Trophoblast cell (in vitro differentiated cells and primary cell): ENCODE measurements at regions not wholly inside any gene's neighbourhood (a gene's known extent, or its start where the extent isn't known, plus 50 kb on each side); places are given as distances from the start of the nearest gene placed in this dataset.
A peak's percentile ranks its signal among the peaks of the same experiment; 100 is the strongest.

Experiments
- DNase-seq, 2 donors: peaks; one replicate each; pipeline ENCODE4 v3.0.0-alpha.2; 2016
- H2AFZ ChIP-seq: 2 replicates; pipeline ENCODE4 v1.6.1; 2013; ENCODE audit warnings: low read length, moderate library complexity, mild to moderate bottlenecking; ENCODE audit not compliant: insufficient read depth, poor library complexity
- H2AK5ac ChIP-seq: 2 replicates; pipeline ENCODE4 v1.6.1; 2013; ENCODE audit warnings: mild to moderate bottlenecking, low read length
- H2BK120ac ChIP-seq: 2 replicates; pipeline ENCODE4 v1.6.1; 2013; ENCODE audit warnings: low read length, mild to moderate bottlenecking, moderate library complexity; ENCODE audit not compliant: insufficient read depth, poor library complexity
- H2BK12ac ChIP-seq: 2 replicates; pipeline ENCODE4 v1.6.1; 2013; ENCODE audit warnings: mild to moderate bottlenecking, low read length, moderate library complexity
- H2BK5ac ChIP-seq: 2 replicates; pipeline ENCODE4 v1.6.1; 2013; ENCODE audit warnings: low read length, low read depth, moderate library complexity, mild to moderate bottlenecking; ENCODE audit not compliant: poor library complexity
- H3K14ac ChIP-seq: 2 replicates; pipeline ENCODE4 v1.6.1; 2013; ENCODE audit warnings: mild to moderate bottlenecking, low read length
- H3K18ac ChIP-seq: 2 replicates; pipeline ENCODE4 v1.6.1; 2013; ENCODE audit warnings: mild to moderate bottlenecking, low read length
- H3K23ac ChIP-seq: 2 replicates; pipeline ENCODE4 v1.6.1; 2013; ENCODE audit warnings: low read length
- H3K27ac ChIP-seq: 2 replicates; pipeline ENCODE4 v1.5.1; 2013; ENCODE audit warnings: low read depth, mild to moderate bottlenecking, inconsistent platforms, low read length, moderate library complexity
- H3K27me3 ChIP-seq: 2 replicates; pipeline ENCODE4 v1.6.1; 2013; ENCODE audit warnings: inconsistent platforms, mild to moderate bottlenecking, low read length, moderate library complexity; ENCODE audit not compliant: insufficient read depth
- H3K36me3 ChIP-seq, 2 experiments: 1 replicate in 1 of 2; 2 replicates in 1 of 2; pipeline ENCODE4 v1.6.1; 2013; ENCODE audit warnings: low read length in 2 of 2, mild to moderate bottlenecking in 2 of 2, moderate library complexity in 1 of 2; ENCODE audit not compliant: insufficient read depth in 2 of 2, control insufficient read depth in 1 of 2
- H3K4ac ChIP-seq: 2 replicates; pipeline ENCODE4 v1.6.1; 2013; ENCODE audit warnings: low read depth, mild to moderate bottlenecking, low read length, moderate library complexity
- H3K4me1 ChIP-seq, 2 experiments: 1 replicate in 1 of 2; 2 replicates in 1 of 2; pipeline ENCODE4 v1.6.1; 2013; ENCODE audit warnings: low read length in 2 of 2, mild to moderate bottlenecking in 2 of 2, moderate library complexity in 1 of 2; ENCODE audit not compliant: insufficient read depth in 2 of 2, control insufficient read depth in 1 of 2
- H3K4me2 ChIP-seq: 2 replicates; pipeline ENCODE4 v1.6.1; 2013; ENCODE audit warnings: inconsistent platforms, mild to moderate bottlenecking, low read length, moderate library complexity
- H3K4me3 ChIP-seq: 2 replicates; pipeline ENCODE4 v1.5.1; 2013; ENCODE audit warnings: mild to moderate bottlenecking, low read depth, low read length, inconsistent platforms
- H3K79me1 ChIP-seq: one replicate; pipeline ENCODE4 v1.6.1; 2013; ENCODE audit warnings: low read length
- H3K79me2 ChIP-seq: 2 replicates; pipeline ENCODE4 v1.6.1; 2013; ENCODE audit warnings: low read length, mild to moderate bottlenecking; ENCODE audit not compliant: control insufficient read depth, insufficient read depth, poor library complexity
- H3K9ac ChIP-seq: 2 replicates; pipeline ENCODE4 v1.6.1; 2013; ENCODE audit warnings: mild to moderate bottlenecking, low read length
- H3K9me3 ChIP-seq: 2 replicates; pipeline ENCODE4 v1.6.1; 2013; ENCODE audit warnings: low read depth, mild to moderate bottlenecking, control low read depth, inconsistent platforms, low read length; ENCODE audit not compliant: insufficient read depth
- H4K12ac ChIP-seq: 2 replicates; pipeline ENCODE4 v1.6.1; 2013; ENCODE audit warnings: low read depth, mild to moderate bottlenecking, low read length, moderate library complexity
- H4K8ac ChIP-seq: 2 replicates; pipeline ENCODE4 v1.6.1; 2013; ENCODE audit warnings: low read depth, mild to moderate bottlenecking, low read length, moderate library complexity
- H4K91ac ChIP-seq: one replicate; pipeline ENCODE4 v1.6.1; 2013; ENCODE audit warnings: low read depth, mild to moderate bottlenecking, low read length, moderate library complexity
- WGBS: extraction: QIAGEN DNeasy Blood & Tissue Kit; methylation state at CpG from one replicate; pipeline ENCODE4 v1.1.7; 2013; ENCODE audit warnings: missing lambda C conversion rate; ENCODE audit not compliant: insufficient read length, insufficient coverage; ENCODE audit errors: extremely low coverage; 5-methylcytosine and 5-hydroxymethylcytosine counted together

DNA sequence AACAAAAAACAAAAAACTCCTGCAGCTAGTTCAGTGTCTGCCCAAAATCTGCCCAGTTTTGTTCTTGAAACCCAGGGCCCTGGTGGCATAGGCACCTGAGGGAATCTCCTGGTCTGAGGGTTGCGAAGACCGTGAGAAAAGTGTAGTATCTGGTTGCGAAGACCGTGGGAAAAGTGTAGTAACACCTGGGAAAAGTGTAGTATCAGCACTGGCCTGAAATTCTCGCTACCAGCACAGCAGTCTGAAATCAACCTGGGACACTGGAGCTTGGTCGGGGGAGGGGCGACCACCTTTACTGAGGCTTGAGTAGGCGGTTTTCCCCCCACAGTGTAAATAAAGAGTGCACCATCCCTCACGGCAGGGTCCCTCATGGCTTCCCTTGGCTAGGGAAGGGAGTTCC, 82.5 kb upstream of the SP4 start:
- no peaks in the 10 kb centered on the region for H3K79me1 ChIP-seq
- no peak for DNase-seq
- no peak overlapping the region for H4K91ac ChIP-seq
- H3K4me1 ChIP-seq, result no peaks in the 10 kb centered on the region
- no peak overlapping the region for H3K18ac ChIP-seq
- H2BK12ac ChIP-seq, result no peak overlapping the region
- H3K9ac ChIP-seq, result no peak overlapping the region
- H3K27me3 ChIP-seq, result no peaks in the 10 kb centered on the region
- H3K36me3 ChIP-seq, result no peaks in the 10 kb centered on the region
- no peaks in the 10 kb centered on the region for H3K9me3 ChIP-seq
- no peak overlapping the region for H3K4me2 ChIP-seq
- no peak overlapping the region for H3K23ac ChIP-seq
- no peak overlapping the region for H2BK120ac ChIP-seq
- H4K12ac ChIP-seq, result no peak overlapping the region
- no CpG with 5 or more reads among the region's 9 CpGs for WGBS
- H3K14ac ChIP-seq, result no peak overlapping the region
- no peak overlapping the region for H3K4ac ChIP-seq
- no peaks in the 10 kb centered on the region for H3K79me2 ChIP-seq
- no peak overlapping the region for H2BK5ac ChIP-seq
- no peak overlapping the region for H2AFZ ChIP-seq
- H3K4me3 ChIP-seq, result no peak overlapping the region
- H2AK5ac ChIP-seq, result no peak overlapping the region
- no peak overlapping the region for H3K27ac ChIP-seq
- H4K8ac ChIP-seq, result no peak overlapping the region

DNA sequence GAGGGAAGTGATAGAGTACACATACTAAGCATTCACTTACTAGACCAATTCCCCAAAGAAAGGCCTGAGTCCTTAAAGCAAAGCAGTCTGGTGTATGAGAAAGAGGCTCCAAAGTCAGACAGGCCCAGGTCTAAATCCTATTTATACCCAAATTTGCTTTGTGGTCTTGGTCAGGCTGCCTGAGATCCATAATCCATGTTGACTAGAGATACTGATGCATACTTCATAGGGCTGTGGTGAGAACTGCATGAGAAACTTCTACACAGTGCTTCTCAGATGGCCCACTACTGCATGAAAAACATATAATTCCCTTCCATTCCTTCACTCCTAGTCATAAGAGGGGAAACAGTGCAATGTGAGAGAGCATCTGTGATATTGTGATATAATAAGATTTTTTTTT, 81.6 kb upstream of the SP4 start:
- Histone ChIP-seq H3K27me3 (no peaks in the 10 kb centered on the region), H3K79me1 (no peaks in the 10 kb centered on the region), H3K9me3 (no peaks in the 10 kb centered on the region), H2AK5ac (no peak overlapping the region), H4K8ac (no peak overlapping the region), H3K23ac (no peak overlapping the region), H3K4ac (no peak overlapping the region), H3K9ac (no peak overlapping the region), H3K14ac (no peak overlapping the region), H2AFZ (no peak overlapping the region), H4K91ac (no peak overlapping the region), H2BK5ac (no peak overlapping the region), H3K4me1 (no peaks in the 10 kb centered on the region), H3K4me3 (no peak overlapping the region), H3K18ac (no peak overlapping the region), H3K27ac (no peak overlapping the region), H3K36me3 (no peaks in the 10 kb centered on the region), H3K79me2 (no peaks in the 10 kb centered on the region), H2BK120ac (no peak overlapping the region), H3K4me2 (no peak overlapping the region), H4K12ac (no peak overlapping the region), H2BK12ac (no peak overlapping the region)
- no peak for DNase-seq

DNA sequence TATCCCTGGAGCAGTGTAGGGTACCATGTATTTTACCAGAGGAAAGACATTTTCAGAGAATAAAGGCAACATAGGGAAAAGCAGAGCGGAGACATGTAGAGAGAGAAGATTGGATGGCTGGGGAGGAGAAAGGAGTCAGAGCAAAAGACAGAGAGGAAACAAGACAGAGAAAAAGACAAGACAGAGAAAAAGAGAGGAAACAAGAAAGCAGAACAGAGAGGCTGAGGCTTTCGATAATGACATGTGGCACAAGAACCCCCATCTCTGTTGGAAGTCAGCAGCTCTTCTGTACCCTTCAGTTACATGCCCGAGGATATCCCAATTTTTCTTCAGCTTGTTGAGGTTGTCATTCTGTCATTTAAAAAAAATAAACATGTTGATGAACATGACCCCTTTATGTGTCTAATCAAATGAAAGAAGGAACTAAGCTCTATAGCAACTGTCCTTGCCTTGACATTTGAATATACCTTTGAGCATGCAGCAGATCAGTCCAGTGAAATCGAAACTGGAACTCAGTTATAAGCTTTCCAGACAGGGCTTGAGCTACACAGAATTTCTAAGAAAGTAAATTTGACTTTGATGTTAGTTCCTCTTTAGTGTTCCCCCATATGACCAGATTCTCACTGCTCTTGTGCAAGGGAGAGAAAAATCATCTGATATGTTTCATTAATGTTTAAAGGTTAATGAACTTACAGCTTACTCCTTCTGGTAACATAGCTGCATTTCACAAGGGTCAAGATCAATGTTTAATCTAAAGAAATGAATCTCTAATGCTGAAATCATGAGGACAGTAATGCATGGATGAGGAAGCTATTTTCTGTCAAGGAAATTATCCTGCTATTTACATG, 75.1 kb upstream of the SP4 start:
- H3K27ac ChIP-seq, result no peak overlapping the region
- H3K36me3 ChIP-seq, result no peaks in the 10 kb centered on the region
- no peak overlapping the region for H3K14ac ChIP-seq
- no peak overlapping the region for H3K4me3 ChIP-seq
- no peaks in the 10 kb centered on the region for H3K9me3 ChIP-seq
- no peak overlapping the region for H2BK12ac ChIP-seq
- H4K12ac ChIP-seq, result no peak overlapping the region
- peak in 1 of 2 donors; percentile 18 for DNase-seq
- no peak overlapping the region for H2AFZ ChIP-seq
- H3K79me1 ChIP-seq, result no peaks in the 10 kb centered on the region
- no peak overlapping the region for H4K91ac ChIP-seq
- no peaks in the 10 kb centered on the region for H3K79me2 ChIP-seq
- no peak overlapping the region for H2AK5ac ChIP-seq
- H2BK120ac ChIP-seq, result no peak overlapping the region
- WGBS, result no CpG with 5 or more reads among the region's 4 CpGs
- no peak overlapping the region for H3K18ac ChIP-seq
- no peak overlapping the region for H4K8ac ChIP-seq
- H3K9ac ChIP-seq, result no peak overlapping the region
- H3K4me1 ChIP-seq, result no peaks in the 10 kb centered on the region
- no peak overlapping the region for H2BK5ac ChIP-seq
- H3K23ac ChIP-seq, result no peak overlapping the region
- H3K27me3 ChIP-seq, result no peaks in the 10 kb centered on the region
- no peak overlapping the region for H3K4me2 ChIP-seq
- H3K4ac ChIP-seq, result no peak overlapping the region

DNA sequence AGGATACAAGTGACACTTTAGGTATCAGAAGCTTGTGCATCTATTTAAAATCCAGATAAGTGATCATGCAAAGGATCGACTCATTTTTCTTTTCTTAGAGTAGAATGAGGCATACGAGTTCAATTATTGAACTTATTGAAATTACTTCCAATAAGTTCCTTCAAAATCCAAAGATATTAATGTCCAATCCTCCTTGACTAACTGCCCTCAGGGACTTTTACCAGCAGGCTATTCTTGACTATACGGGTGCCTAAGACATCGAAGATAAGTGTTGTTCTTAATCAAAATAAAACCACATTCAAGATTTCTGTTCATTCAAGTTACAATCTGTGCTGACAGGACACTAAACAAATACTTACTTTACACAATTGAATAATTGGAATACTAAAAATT, 74.5 kb upstream of the SP4 start:
- Histone ChIP-seq H3K23ac (no peak overlapping the region), H3K79me1 (no peaks in the 10 kb centered on the region), H3K27ac (no peak overlapping the region), H3K9me3 (no peaks in the 10 kb centered on the region), H3K9ac (no peak overlapping the region), H2AK5ac (no peak overlapping the region), H4K12ac (no peak overlapping the region), H2BK5ac (no peak overlapping the region), H3K4me3 (no peak overlapping the region), H3K4me1 (no peaks in the 10 kb centered on the region), H2AFZ (no peak overlapping the region), H3K4me2 (no peak overlapping the region), H3K36me3 (no peaks in the 10 kb centered on the region), H4K91ac (no peak overlapping the region), H4K8ac (no peak overlapping the region), H3K27me3 (no peaks in the 10 kb centered on the region), H2BK12ac (no peak overlapping the region), H3K18ac (no peak overlapping the region), H3K14ac (no peak overlapping the region), H3K4ac (no peak overlapping the region), H2BK120ac (no peak overlapping the region), H3K79me2 (no peaks in the 10 kb centered on the region)
- WGBS, result no CpG with 5 or more reads among the region's 4 CpGs
- DNase-seq, result peak in 1 of 2 donors; percentile 69
